ENCODE measurements at regions not wholly inside any gene's neighbourhood (a gene's known extent, or its start where the extent isn't known, plus 50 kb on each side); places are given as distances from the start of the nearest gene placed in this dataset.

DNA sequence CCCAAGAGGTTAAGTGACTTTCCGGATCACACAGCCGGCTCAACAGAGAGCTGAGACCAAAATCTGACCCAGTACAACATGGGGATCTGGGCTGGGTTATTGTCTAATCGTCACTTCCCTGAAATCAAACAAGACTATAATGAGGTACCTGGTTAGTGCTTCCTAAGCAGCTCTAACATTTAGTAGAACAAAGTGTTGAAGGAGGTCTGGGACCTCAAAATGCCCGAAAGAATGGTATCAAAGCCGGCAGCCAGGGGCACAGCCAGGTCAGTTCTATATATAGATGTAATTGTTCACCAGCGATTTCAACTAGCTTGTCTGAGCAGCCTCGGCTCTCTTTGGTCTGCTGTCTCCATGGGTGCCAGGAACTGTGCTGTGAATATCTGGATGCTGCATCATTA lies 245.5 kb upstream of the ECI2 start:
- TF ChIP-seq, protein P1, sequence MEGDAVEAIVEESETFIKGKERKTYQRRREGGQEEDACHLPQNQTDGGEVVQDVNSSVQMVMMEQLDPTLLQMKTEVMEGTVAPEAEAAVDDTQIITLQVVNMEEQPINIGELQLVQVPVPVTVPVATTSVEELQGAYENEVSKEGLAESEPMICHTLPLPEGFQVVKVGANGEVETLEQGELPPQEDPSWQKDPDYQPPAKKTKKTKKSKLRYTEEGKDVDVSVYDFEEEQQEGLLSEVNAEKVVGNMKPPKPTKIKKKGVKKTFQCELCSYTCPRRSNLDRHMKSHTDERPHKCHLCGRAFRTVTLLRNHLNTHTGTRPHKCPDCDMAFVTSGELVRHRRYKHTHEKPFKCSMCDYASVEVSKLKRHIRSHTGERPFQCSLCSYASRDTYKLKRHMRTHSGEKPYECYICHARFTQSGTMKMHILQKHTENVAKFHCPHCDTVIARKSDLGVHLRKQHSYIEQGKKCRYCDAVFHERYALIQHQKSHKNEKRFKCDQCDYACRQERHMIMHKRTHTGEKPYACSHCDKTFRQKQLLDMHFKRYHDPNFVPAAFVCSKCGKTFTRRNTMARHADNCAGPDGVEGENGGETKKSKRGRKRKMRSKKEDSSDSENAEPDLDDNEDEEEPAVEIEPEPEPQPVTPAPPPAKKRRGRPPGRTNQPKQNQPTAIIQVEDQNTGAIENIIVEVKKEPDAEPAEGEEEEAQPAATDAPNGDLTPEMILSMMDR (conservative IDR thresholded peaks at IDR 0.05; ENCODE audit: low read depth in 2 of 2), result no peak
- TF ChIP-seq EZH2phosphoT487 (IDR thresholded peaks at IDR 0.05; ENCODE audit: unreplicated experiment), result no peak

Data from GM23338 (cell line).